ENCODE measurements at regions not wholly inside any gene's neighbourhood (a gene's known extent, or its start where the extent isn't known, plus 50 kb on each side); places are given as distances from the start of the nearest gene placed in this dataset.

GRCh38 chr18:4640349-4641012 lies 185.4 kb upstream of the DLGAP1 start:
- no peak for DNase-seq

GRCh38 chr18:4639628-4640310 lies 184.7 kb upstream of the DLGAP1 start:
- no peak for DNase-seq

- DNase-seq = no peak
Measured at GRCh38 chr18:4638680-4639079, 183.6 kb upstream of the DLGAP1 start.

- DNase-seq = no peak
Measured at GRCh38 chr18:4637876-4638275, 182.8 kb upstream of the DLGAP1 start.

GRCh38 chr18:4636967-4637366 lies 181.9 kb upstream of the DLGAP1 start:
- no peak for DNase-seq

DNA sequence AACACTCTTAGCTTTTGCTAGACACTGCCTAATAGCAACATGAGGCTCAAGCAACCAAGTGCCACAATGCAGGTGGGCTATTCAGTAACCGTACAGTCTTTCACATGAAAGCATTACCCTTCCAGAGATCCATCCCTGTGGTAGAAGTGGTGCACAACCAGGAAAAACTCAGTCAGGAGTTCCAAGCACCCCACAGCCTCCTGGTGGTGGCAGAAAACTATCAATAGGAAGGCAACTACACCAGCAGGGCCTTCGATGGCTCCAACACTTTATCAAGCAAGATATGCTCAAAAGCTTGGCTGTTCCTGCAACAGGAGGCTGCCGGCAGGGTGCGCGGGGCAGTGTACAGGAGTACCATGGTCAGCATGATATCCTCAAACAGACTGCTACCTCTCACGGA lies 176.1 kb upstream of the DLGAP1 start:
- no peak for DNase-seq

DNA sequence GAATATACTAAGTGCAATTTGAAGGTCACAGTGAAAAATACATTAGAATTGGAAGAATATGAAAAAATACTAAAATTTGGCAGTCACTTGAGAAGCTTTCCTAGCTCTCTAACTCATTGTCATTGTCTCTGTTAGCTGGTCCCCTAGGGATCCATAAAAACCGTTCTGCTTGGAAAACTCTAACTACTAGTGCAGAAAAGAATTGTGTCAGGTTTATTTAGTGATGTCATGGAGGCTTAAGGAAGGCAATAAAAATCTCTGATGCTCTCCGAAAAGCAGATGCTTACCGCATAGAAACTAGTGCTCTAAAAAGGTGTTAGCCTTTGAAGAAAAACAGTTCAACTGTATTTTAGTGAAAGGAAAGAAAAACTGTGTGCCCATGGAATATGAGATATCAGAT lies 150.1 kb upstream of the DLGAP1 start:
- DNase-seq = no peak

DNA sequence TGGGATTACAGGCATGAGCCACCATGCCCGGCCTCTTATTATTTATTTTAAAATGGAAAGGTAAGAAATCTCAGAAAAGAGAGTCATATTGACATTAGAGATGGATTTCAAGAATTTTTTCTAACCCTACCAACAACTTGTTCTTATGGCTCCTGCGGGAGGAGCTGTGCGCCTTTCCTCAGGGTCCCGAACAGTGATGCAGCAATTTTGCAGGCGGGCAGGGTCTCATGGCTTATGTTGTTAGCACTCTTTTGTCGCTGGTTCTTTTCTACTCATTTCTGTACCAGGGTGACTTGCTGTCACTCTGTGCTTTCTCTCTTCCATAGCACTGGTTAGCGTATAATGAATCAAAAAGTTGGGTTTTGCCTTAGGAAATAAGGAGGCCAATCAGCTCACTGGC lies 148.8 kb upstream of the DLGAP1 start:
- no peak for DNase-seq

GRCh38 chr18:4599312-4599711 lies 144.2 kb upstream of the DLGAP1 start:
- no peak for DNase-seq

DNA sequence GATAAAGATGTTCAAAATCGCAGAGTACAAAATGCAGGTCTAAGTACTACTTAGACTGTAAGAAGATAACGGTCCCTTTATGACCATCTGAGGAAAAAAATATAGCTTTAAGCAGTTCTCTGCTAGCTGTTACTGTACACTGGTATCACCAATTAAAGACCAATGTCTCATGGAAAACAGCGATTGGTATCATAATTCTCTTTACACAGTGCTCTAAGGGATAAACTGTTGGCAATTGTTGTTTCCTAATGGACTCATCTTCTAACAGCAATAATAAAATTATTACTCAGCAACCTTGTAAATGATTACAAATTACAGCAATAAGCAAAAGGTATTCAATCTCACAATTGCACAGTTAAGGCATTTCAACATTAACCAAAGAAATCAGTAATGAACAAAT lies 142.2 kb upstream of the DLGAP1 start:
- no peak for DNase-seq

- no peak for DNase-seq
Measured at GRCh38 chr18:4593895-4594294, 138.8 kb upstream of the DLGAP1 start.

- no peak for DNase-seq
Measured at GRCh38 chr18:4593459-4593858, 138.4 kb upstream of the DLGAP1 start.

DNA sequence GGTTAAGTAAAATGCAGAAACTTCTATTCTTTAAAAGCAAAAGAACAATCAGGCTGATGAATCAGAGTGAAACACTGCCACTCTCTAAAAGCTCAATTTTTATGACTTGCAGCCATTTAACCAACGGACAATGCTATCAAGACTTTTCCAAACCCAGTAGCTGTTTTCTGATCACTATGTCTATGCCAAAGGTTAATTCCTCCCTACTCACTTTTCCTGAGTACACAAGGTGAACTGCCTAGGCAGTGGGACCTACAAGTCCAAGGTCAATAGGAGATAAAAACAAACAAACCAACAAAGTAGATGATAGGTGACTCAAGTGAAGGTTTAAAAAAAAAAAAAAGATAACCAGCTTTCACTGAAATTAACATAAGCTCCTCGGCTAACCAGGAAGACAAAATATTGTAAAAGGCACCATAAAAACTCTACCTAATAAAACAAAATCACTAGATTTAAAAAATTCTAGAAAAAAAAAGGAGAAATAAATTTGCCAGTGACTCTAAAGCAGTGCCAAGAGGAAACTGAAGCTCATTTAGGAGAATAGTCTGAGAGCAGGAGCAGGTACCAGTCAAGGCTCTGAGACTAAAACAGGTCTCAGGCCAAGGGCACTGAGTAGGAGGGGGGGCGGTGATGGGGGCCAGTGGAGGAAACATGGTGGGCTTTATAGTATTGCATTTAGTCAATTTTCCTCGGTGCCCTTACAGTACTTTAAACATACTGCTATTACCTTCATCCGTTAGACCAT lies 134.1 kb upstream of the DLGAP1 start:
- DNase-seq = no peak

DNA sequence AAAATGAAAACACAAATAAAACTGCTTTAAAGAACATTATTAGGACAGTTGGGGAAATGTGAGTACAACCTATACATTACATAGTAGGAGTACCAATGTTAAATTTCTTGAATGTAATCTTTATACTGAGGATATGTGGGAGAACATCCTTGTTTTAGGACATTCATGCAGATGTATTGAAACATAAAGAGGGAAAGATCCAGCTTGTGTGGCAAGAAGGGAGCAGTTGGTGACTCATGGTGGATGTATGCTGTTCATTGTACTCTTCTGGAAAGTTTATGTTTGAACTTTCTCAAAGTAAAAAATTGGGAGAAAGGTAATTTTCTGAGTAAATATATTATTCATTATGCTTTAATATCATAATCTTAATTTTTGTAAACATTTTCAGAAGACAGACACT lies 132.1 kb upstream of the DLGAP1 start:
- DNase-seq = no peak

DNA sequence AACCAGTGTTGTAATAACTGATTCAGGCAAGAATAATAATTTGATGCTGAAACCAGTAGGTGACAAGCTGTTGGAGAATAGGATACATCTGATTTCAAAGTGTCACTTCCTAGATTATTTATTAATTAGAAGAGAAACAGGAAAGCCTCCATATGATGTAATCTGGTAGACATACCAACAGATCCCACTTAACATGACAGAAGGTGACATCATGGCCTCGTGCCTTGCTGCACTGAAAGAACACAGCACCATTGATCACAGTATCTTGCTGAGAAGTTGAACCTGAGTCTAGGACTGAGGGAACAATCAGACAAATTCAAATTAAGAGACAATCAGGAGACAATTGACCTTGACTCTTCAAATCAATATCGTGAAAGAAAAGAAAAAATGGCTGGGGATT lies 131.6 kb upstream of the DLGAP1 start:
- no peak for DNase-seq

DNA sequence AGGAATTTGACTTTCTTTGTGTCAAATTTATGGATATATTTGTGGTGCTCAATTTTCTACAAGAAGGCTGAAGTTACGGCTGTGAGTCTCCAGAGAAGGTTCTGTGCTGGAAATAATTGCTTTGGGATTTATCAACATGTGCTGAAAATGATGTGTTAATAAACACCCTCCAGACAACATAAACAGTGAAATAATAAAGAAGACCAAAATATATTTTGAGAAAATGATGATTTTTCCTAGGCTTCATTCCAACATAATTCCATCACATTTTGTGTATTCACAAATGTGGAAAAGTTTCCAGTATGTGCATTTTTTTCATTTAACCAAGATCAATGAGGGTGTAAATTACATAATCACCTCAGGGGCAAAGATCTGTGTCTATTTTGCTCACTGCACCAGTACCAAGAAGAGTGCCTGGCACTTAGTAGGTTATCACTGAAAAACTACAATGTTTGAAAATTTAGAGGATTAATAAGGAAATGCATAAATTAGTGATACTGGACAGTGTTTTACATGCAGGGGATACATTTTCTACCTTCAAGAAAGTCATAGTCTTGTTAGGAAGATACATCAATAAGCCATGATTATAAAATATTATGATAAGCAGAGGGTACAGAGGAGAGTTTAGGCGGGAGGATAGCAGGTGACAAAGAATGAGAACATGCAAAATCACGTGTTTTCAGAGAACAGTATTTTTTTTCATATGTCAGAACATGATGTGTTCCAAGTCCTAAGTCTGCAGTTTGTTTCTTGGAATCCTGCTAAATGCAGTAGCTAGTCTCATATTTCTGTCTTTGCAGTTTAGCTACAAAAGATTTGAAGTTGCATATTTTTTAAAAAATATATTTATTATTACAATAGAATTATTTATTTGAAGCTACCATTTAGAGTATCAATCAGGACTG lies 127.6 kb upstream of the DLGAP1 start:
- no peak for DNase-seq

GRCh38 chr18:4581966-4582365 lies 126.9 kb upstream of the DLGAP1 start:
- no peak for DNase-seq

- DNase-seq = no peak
Measured at GRCh38 chr18:4578449-4578848, 123.3 kb upstream of the DLGAP1 start.

- DNase-seq = no peak
Measured at GRCh38 chr18:4573735-4574134, 118.6 kb upstream of the DLGAP1 start.

- DNase-seq = no peak
Measured at GRCh38 chr18:4557502-4557901, 102.4 kb upstream of the DLGAP1 start.

- no peak for DNase-seq
Measured at GRCh38 chr18:4551001-4551360, 95.9 kb upstream of the DLGAP1 start.
